ENCODE measurements at regions not wholly inside any gene's neighbourhood (a gene's known extent, or its start where the extent isn't known, plus 50 kb on each side); places are given as distances from the start of the nearest gene placed in this dataset.

GRCh38 chr1:55864251-55864650, 649.1 kb upstream of the USP24 start:
- H3K79me2 ChIP-seq (ENCODE audit: control insufficient read depth, insufficient read depth, low read length) = no peaks in the 10 kb centered on the region
- H3K36me3 ChIP-seq (ENCODE audit: control insufficient read depth, insufficient read depth, low read length) = no peaks in the 10 kb centered on the region
- H3K4me1 ChIP-seq (ENCODE audit: control insufficient read depth, extremely low read depth, insufficient read depth, low read length) = peaks cover 10% of the 10 kb centered on the region
- no peak overlapping the region for H3K4me2 ChIP-seq (ENCODE audit: extremely low read depth, insufficient read depth, low read length)
- H3K9me3 ChIP-seq (ENCODE audit: control insufficient read depth, insufficient read depth, low read depth, low read length) = no peaks in the 10 kb centered on the region
- TF ChIP-seq CTCF (conservative IDR thresholded peaks at IDR 0.05 in 1 of 2, IDR thresholded peaks at IDR 0.05 in 1 of 2; ENCODE audit: low read depth in 1 of 2, low read length in 2 of 2) = no peak
- no peak for TF ChIP-seq EZH2 (IDR thresholded peaks at IDR 0.05; ENCODE audit: low read length, missing control alignments)
- H2AFZ ChIP-seq (ENCODE audit: low read length) = no peak overlapping the region
- no peak for DNase-seq (ENCODE audit: low read depth in 2 of 2)
- H4K20me1 ChIP-seq (ENCODE audit: control insufficient read depth, extremely low read depth, insufficient read depth, low read length) = no peaks in the 10 kb centered on the region
- H3K27ac ChIP-seq (ENCODE audit: insufficient read depth, low read length) = no peak overlapping the region
- no peaks in the 10 kb centered on the region for H3K27me3 ChIP-seq (ENCODE audit: control insufficient read depth, insufficient read depth, low read length)
- no peak overlapping the region for H3K4me3 ChIP-seq (replicated peaks in 1 of 4; ENCODE audit: control extremely low read depth in 1 of 4, insufficient read depth in 1 of 4, low read depth in 3 of 4, low read length in 4 of 4)
- H3K9ac ChIP-seq (ENCODE audit: insufficient read depth, low read length) = no peak overlapping the region

DNA sequence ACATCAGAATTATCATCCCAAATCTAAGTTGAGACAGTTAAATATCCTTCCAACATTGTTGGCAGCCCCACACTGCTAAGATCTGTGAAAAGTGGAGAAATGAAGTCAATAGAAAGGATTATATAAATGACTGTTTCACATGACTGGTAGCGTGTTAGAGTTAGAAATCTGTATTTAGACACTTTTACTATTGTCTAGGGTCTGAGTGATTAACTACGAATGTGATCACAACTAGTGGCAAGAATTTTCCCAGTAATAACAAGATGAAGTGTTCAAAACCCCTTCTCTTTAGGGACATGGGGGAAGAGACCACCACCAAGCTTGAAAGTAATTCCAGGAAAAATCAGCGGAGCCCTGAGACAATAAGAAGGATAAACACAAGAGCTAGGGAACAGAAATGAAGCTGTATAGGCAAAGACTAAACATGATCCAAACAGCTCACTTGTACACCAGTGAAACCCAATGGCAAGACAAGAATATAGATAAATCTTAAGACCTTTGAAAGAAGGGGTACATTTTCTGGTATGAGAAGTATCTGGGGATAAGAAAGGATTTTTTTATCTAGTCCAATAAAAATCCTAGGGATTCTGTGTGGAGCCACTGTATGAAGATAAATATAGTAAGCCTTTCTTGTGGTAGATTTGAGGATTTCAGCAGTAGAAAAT, 646.6 kb upstream of the USP24 start:
- Histone ChIP-seq H4K20me1 (ENCODE audit: control insufficient read depth, extremely low read depth, insufficient read depth, low read length) (no peaks in the 10 kb centered on the region), H3K4me1 (ENCODE audit: control insufficient read depth, extremely low read depth, insufficient read depth, low read length) (no peaks in the 10 kb centered on the region), H3K4me3 (replicated peaks in 1 of 4; ENCODE audit: control extremely low read depth in 1 of 4, insufficient read depth in 1 of 4, low read depth in 3 of 4, low read length in 4 of 4) (no peak overlapping the region), H3K9ac (ENCODE audit: insufficient read depth, low read length) (no peak overlapping the region), H3K36me3 (ENCODE audit: control insufficient read depth, insufficient read depth, low read length) (no peaks in the 10 kb centered on the region), H3K4me2 (ENCODE audit: extremely low read depth, insufficient read depth, low read length) (no peak overlapping the region), H3K27ac (ENCODE audit: insufficient read depth, low read length) (no peak overlapping the region), H3K9me3 (ENCODE audit: control insufficient read depth, insufficient read depth, low read depth, low read length) (no peaks in the 10 kb centered on the region), H3K27me3 (ENCODE audit: control insufficient read depth, insufficient read depth, low read length) (no peaks in the 10 kb centered on the region), H3K79me2 (ENCODE audit: control insufficient read depth, insufficient read depth, low read length) (no peaks in the 10 kb centered on the region), H2AFZ (ENCODE audit: low read length) (no peak overlapping the region)
- no peak for DNase-seq (ENCODE audit: low read depth in 2 of 2)
- TF ChIP-seq EZH2 (IDR thresholded peaks at IDR 0.05; ENCODE audit: low read length, missing control alignments) (no peak), CTCF (conservative IDR thresholded peaks at IDR 0.05 in 1 of 2, IDR thresholded peaks at IDR 0.05 in 1 of 2; ENCODE audit: low read depth in 1 of 2, low read length in 2 of 2) (no peak)

- Histone ChIP-seq H3K79me2 (ENCODE audit: control insufficient read depth, insufficient read depth, low read length) (no peaks in the 10 kb centered on the region), H3K4me3 (replicated peaks in 1 of 4; ENCODE audit: control extremely low read depth in 1 of 4, insufficient read depth in 1 of 4, low read depth in 3 of 4, low read length in 4 of 4) (no peak overlapping the region), H3K4me1 (ENCODE audit: control insufficient read depth, extremely low read depth, insufficient read depth, low read length) (no peaks in the 10 kb centered on the region), H2AFZ (ENCODE audit: low read length) (no peak overlapping the region), H3K9ac (ENCODE audit: insufficient read depth, low read length) (no peak overlapping the region), H3K4me2 (ENCODE audit: extremely low read depth, insufficient read depth, low read length) (no peak overlapping the region), H3K9me3 (ENCODE audit: control insufficient read depth, insufficient read depth, low read depth, low read length) (no peaks in the 10 kb centered on the region), H3K27ac (ENCODE audit: insufficient read depth, low read length) (no peak overlapping the region), H3K36me3 (ENCODE audit: control insufficient read depth, insufficient read depth, low read length) (no peaks in the 10 kb centered on the region), H3K27me3 (ENCODE audit: control insufficient read depth, insufficient read depth, low read length) (no peaks in the 10 kb centered on the region), H4K20me1 (ENCODE audit: control insufficient read depth, extremely low read depth, insufficient read depth, low read length) (no peaks in the 10 kb centered on the region)
- DNase-seq (ENCODE audit: low read depth in 2 of 2) = peak in 1 of 2 donors; percentile 24
- TF ChIP-seq CTCF (conservative IDR thresholded peaks at IDR 0.05 in 1 of 2, IDR thresholded peaks at IDR 0.05 in 1 of 2; ENCODE audit: low read depth in 1 of 2, low read length in 2 of 2) (no peak), EZH2 (IDR thresholded peaks at IDR 0.05; ENCODE audit: low read length, missing control alignments) (no peak)
Measured at GRCh38 chr1:55860798-55861519, 645.8 kb upstream of the USP24 start.
